ENCODE measurements at regions not wholly inside any gene's neighbourhood (a gene's known extent, or its start where the extent isn't known, plus 50 kb on each side); places are given as distances from the start of the nearest gene placed in this dataset.

- no peak overlapping the region for H3K27ac ChIP-seq
- no peak overlapping the region for H3K4me3 ChIP-seq
- TF ChIP-seq POLR2AphosphoS5 (IDR thresholded peaks at IDR 0.05) (no peak), POLR2A (IDR thresholded peaks at IDR 0.05) (no peak), CTCF (IDR thresholded peaks at IDR 0.05) (no peak), EP300 (IDR thresholded peaks at IDR 0.05) (no peak)
- H3K9me3 ChIP-seq, result no peaks in the 10 kb centered on the region
- H3K36me3 ChIP-seq, result no peaks in the 10 kb centered on the region
- no peak for DNase-seq (ENCODE audit: low spot score in 2 of 2)
- 90% methylated on average over 2 of the region's 2 CpGs for WGBS
- H3K27me3 ChIP-seq, result no peaks in the 10 kb centered on the region
- H3K4me1 ChIP-seq, result no peaks in the 10 kb centered on the region
These were observed 1524.3 kb upstream of the B3GALT2 start for GRCh38 chr1:194710671-194711070.

- Histone ChIP-seq H3K9me3 (no peaks in the 10 kb centered on the region), H3K4me1 (no peaks in the 10 kb centered on the region), H3K36me3 (no peaks in the 10 kb centered on the region), H3K4me3 (no peak overlapping the region), H3K27ac (no peak overlapping the region), H3K27me3 (no peaks in the 10 kb centered on the region)
- DNase-seq (ENCODE audit: low spot score in 2 of 2), result no peak
- WGBS, result 71% methylated on average over 3 of the region's 3 CpGs
- no peak for TF ChIP-seq CTCF (IDR thresholded peaks at IDR 0.05)
- TF ChIP-seq EP300 (IDR thresholded peaks at IDR 0.05), result no peak
- TF ChIP-seq POLR2A (IDR thresholded peaks at IDR 0.05), result no peak
- no peak for TF ChIP-seq POLR2AphosphoS5 (IDR thresholded peaks at IDR 0.05)
These were observed 1523.0 kb upstream of the B3GALT2 start for GRCh38 chr1:194709439-194709838.

- Histone ChIP-seq H3K27me3 (no peaks in the 10 kb centered on the region), H3K27ac (no peak overlapping the region), H3K4me3 (no peak overlapping the region), H3K9me3 (no peaks in the 10 kb centered on the region), H3K36me3 (no peaks in the 10 kb centered on the region), H3K4me1 (no peaks in the 10 kb centered on the region)
- DNase-seq (ENCODE audit: low spot score in 2 of 2), result no peak
- TF ChIP-seq CTCF (IDR thresholded peaks at IDR 0.05) (no peak), EP300 (IDR thresholded peaks at IDR 0.05) (no peak), POLR2A (IDR thresholded peaks at IDR 0.05) (no peak), POLR2AphosphoS5 (IDR thresholded peaks at IDR 0.05) (no peak)
- WGBS, result 89% methylated on average over 6 of the region's 6 CpGs
These were observed 1520.7 kb upstream of the B3GALT2 start for GRCh38 chr1:194707074-194707473.

GRCh38 chr1:194705123-194705854 lies 1518.9 kb upstream of the B3GALT2 start:
- Histone ChIP-seq H3K27ac (no peak overlapping the region), H3K27me3 (no peaks in the 10 kb centered on the region), H3K36me3 (no peaks in the 10 kb centered on the region), H3K4me1 (no peaks in the 10 kb centered on the region), H3K4me3 (no peak overlapping the region), H3K9me3 (no peaks in the 10 kb centered on the region)
- no peak for TF ChIP-seq EP300 (IDR thresholded peaks at IDR 0.05)
- TF ChIP-seq CTCF (IDR thresholded peaks at IDR 0.05), result no peak
- TF ChIP-seq POLR2A (IDR thresholded peaks at IDR 0.05), result no peak
- no peak for TF ChIP-seq POLR2AphosphoS5 (IDR thresholded peaks at IDR 0.05)
- WGBS, result 52% methylated on average over 3 of the region's 3 CpGs
- DNase-seq (ENCODE audit: low spot score in 2 of 2), result no peak

- H3K27me3 ChIP-seq, result no peaks in the 10 kb centered on the region
- H3K4me1 ChIP-seq, result no peaks in the 10 kb centered on the region
- TF ChIP-seq EP300 (IDR thresholded peaks at IDR 0.05) (no peak), POLR2A (IDR thresholded peaks at IDR 0.05) (no peak), CTCF (IDR thresholded peaks at IDR 0.05) (no peak), POLR2AphosphoS5 (IDR thresholded peaks at IDR 0.05) (no peak)
- H3K27ac ChIP-seq, result no peak overlapping the region
- no peak overlapping the region for H3K4me3 ChIP-seq
- no peaks in the 10 kb centered on the region for H3K9me3 ChIP-seq
- H3K36me3 ChIP-seq, result no peaks in the 10 kb centered on the region
- no peak for DNase-seq (ENCODE audit: low spot score in 2 of 2)
- 73% methylated on average over 7 of the region's 7 CpGs for WGBS
These were observed 1512.5 kb upstream of the B3GALT2 start for GRCh38 chr1:194698908-194699318.
